DMS53 (cell line): ENCODE measurements at regions not wholly inside any gene's neighbourhood (a gene's known extent, or its start where the extent isn't known, plus 50 kb on each side); places are given as distances from the start of the nearest gene placed in this dataset.
"Not testable (repeated sequence)": the region's sequence is repeated elsewhere in the genome, so short reads cannot be mapped to it uniquely, and the experiment has no call there.

Experiments used
- DNase-seq: peaks from one replicate; lab custom pipeline; 2025; lab: John Stamatoyannopoulos, UW

GRCh38 chr16:32947336-32947735, 246.7 kb upstream of the TP53TG3C start:
- not testable (repeated sequence) for DNase-seq

GRCh38 chr16:32946041-32946560, 247.9 kb upstream of the TP53TG3C start:
- not testable (repeated sequence) for DNase-seq

GRCh38 chr16:32945311-32945710, 248.7 kb upstream of the TP53TG3C start:
- DNase-seq = not testable (repeated sequence)

- DNase-seq = not testable (repeated sequence)
Measured at GRCh38 chr16:32939845-32940244, 254.2 kb upstream of the TP53TG3C start.

- DNase-seq = not testable (repeated sequence)
Measured at GRCh38 chr16:32937929-32938328, 256.1 kb upstream of the TP53TG3C start.

- not testable (repeated sequence) for DNase-seq
Measured at GRCh38 chr16:32932240-32933040, 256.5 kb upstream of the TP53TG3 start.

- DNase-seq = not testable (repeated sequence)
Measured at GRCh38 chr16:32925192-32925591, 249.2 kb upstream of the TP53TG3 start.

GRCh38 chr16:32922578-32922977, 246.6 kb upstream of the TP53TG3 start:
- not testable (repeated sequence) for DNase-seq

GRCh38 chr16:32915346-32915745, 239.4 kb upstream of the TP53TG3 start:
- not testable (repeated sequence) for DNase-seq

- peak; percentile 32 for DNase-seq
Measured at GRCh38 chr16:32897782-32898181, 221.8 kb upstream of the TP53TG3 start.

GRCh38 chr16:32885392-32885791, 209.4 kb upstream of the TP53TG3 start:
- DNase-seq = not testable (repeated sequence)

GRCh38 chr16:32884556-32884955, 208.6 kb upstream of the TP53TG3 start:
- DNase-seq = not testable (repeated sequence)

GRCh38 chr16:32882328-32882857, 206.4 kb upstream of the TP53TG3 start:
- DNase-seq = not testable (repeated sequence)

GRCh38 chr16:32881631-32882030, 205.7 kb upstream of the TP53TG3 start:
- not testable (repeated sequence) for DNase-seq

- not testable (repeated sequence) for DNase-seq
Measured at GRCh38 chr16:32880009-32880408, 204.0 kb upstream of the TP53TG3 start.

GRCh38 chr16:32876718-32877117, 200.8 kb upstream of the TP53TG3 start:
- not testable (repeated sequence) for DNase-seq

- not testable (repeated sequence) for DNase-seq
Measured at GRCh38 chr16:32873783-32874182, 197.8 kb upstream of the TP53TG3 start.

GRCh38 chr16:32873120-32873519, 197.2 kb upstream of the TP53TG3 start:
- not testable (repeated sequence) for DNase-seq

- DNase-seq = not testable (repeated sequence)
Measured at GRCh38 chr16:32870628-32871027, 194.7 kb upstream of the TP53TG3 start.

GRCh38 chr16:32868334-32868733, 192.4 kb upstream of the TP53TG3 start:
- DNase-seq = not testable (repeated sequence)

- not testable (repeated sequence) for DNase-seq
Measured at GRCh38 chr16:32865284-32865683, 189.3 kb upstream of the TP53TG3 start.

- not testable (repeated sequence) for DNase-seq
Measured at GRCh38 chr16:32861476-32862201, 185.7 kb upstream of the TP53TG3 start.
